K562 (cell line): ENCODE measurements at regions not wholly inside any gene's neighbourhood (a gene's known extent, or its start where the extent isn't known, plus 50 kb on each side); places are given as distances from the start of the nearest gene placed in this dataset.

Experiments
- ATAC-seq: fragments of 200-7000 bp; cut with Tn5 transposase; 3 replicates; pipeline ENCODE4 v1.9.1; 2020; ENCODE audit warnings: moderate library complexity
- BruUV-seq: library from RNA; stranded (reverse); fragments of 400-500 nt; replicated peaks from 2 replicates; lab custom pipeline; 2021; lab: Mats Ljungman, UMichigan
- CTCF ChIA-PET: fragments of 300-600 bp; formaldehyde crosslinking; extraction: SDS; loops from one replicate; lab custom pipeline; 2021; ENCODE audit warnings: low intra/inter-chr PET ratio; lab: Yijun Ruan, JAX
- POLR2A ChIA-PET: fragments of 300-600, 350-650 bp; sonication (Branson Sonifier 250); formaldehyde crosslinking; extraction: SDS; loops from one replicate; lab custom pipeline; 2021; ENCODE audit warnings: antibody characterized with exemption, inconsistent platforms; lab: Yijun Ruan, JAX
- DNase-seq, 4 experiments: peaks; one replicate each; pipeline versions ENCODE4 v3.0.0 to v3.0.0-alpha.2; 2011 to 2018; ENCODE audit warnings: low spot score in 3 of 4, mixed read lengths in 3 of 4; ENCODE audit errors: extremely low read depth in 1 of 4
- FAIRE-seq: peaks from 2 replicates; lab custom pipeline; 2011; peaks lifted over from hg19 to GRCh38; lab: Jason Lieb, UNC
- H2AFZ ChIP-seq: 2 replicates; pipeline ENCODE4 v1.6.0; 2011; ENCODE audit warnings: low read depth, low read length, control low read depth, inconsistent platforms
- H3K27ac ChIP-seq: fragments of 200-600 bp; 3 replicates; pipeline ENCODE4 v1.8.0; 2011; ENCODE audit warnings: low read depth, mild to moderate bottlenecking, control low read depth, inconsistent platforms, low read length, moderate library complexity, mixed read lengths; ENCODE audit errors: extremely low read depth
- H3K27me3 ChIP-seq, 2 experiments: fragments of 300-600 bp in 1 of 2; 2 replicates in 1 of 2; 3 replicates in 1 of 2; pipeline versions ENCODE4 v1.6.0 to v1.8.0; 2011; ENCODE audit warnings: inconsistent platforms in 2 of 2, low read length in 2 of 2, mild to moderate bottlenecking in 1 of 2, mixed read lengths in 1 of 2, moderate library complexity in 1 of 2; ENCODE audit not compliant: control insufficient read depth in 2 of 2, insufficient read depth in 2 of 2
- H3K36me3 ChIP-seq: fragments of 300-600 bp; 3 replicates; pipeline ENCODE4 v1.8.0; 2011; ENCODE audit warnings: mild to moderate bottlenecking, low read length, inconsistent platforms; ENCODE audit not compliant: control insufficient read depth, insufficient read depth
- H3K4me1 ChIP-seq, 2 experiments: fragments of 200-600 bp in 1 of 2; replicated peaks in 1 of 2; 2 replicates in 1 of 2; 3 replicates in 1 of 2; pipeline versions ENCODE4 v1.5.1 to v1.8.0; 2011; ENCODE audit warnings: inconsistent platforms in 2 of 2, low read length in 2 of 2, mild to moderate bottlenecking in 1 of 2, mixed read lengths in 1 of 2, moderate library complexity in 1 of 2; ENCODE audit not compliant: control insufficient read depth in 2 of 2, insufficient read depth in 2 of 2
- H3K4me2 ChIP-seq: 2 replicates; pipeline ENCODE4 v1.6.1; 2011; ENCODE audit warnings: low read length, control low read depth, inconsistent platforms, mixed read lengths; ENCODE audit not compliant: insufficient read depth
- H3K4me3 ChIP-seq: fragments of 200-600 bp; sonication (generic), shearing (Covaris generic); 2 replicates; pipeline ENCODE4 v1.5.1; 2016; ENCODE audit warnings: control low read depth, inconsistent platforms
- H3K79me2 ChIP-seq: fragments of 200-600 bp; 3 replicates; pipeline ENCODE4 v1.8.0; 2011; ENCODE audit warnings: low read length, inconsistent platforms; ENCODE audit not compliant: control insufficient read depth, insufficient read depth
- H3K9ac ChIP-seq, 2 experiments: 2 replicates each; pipeline versions ENCODE4 v1.6.0 to v1.6.1; 2011; ENCODE audit warnings: low read depth in 2 of 2, low read length in 2 of 2, control low read depth in 1 of 2, inconsistent platforms in 1 of 2, mild to moderate bottlenecking in 1 of 2, mixed read lengths in 1 of 2; ENCODE audit not compliant: insufficient read depth in 1 of 2
- H3K9me1 ChIP-seq: one replicate; pipeline ENCODE4 v1.6.0; 2011; ENCODE audit warnings: inconsistent platforms, mild to moderate bottlenecking, low read length, moderate library complexity; ENCODE audit not compliant: control insufficient read depth, insufficient read depth
- H3K9me3 ChIP-seq: replicated peaks from 2 replicates; pipeline ENCODE4 v1.5.1; 2011; ENCODE audit warnings: low read depth, low read length, inconsistent platforms; ENCODE audit not compliant: control insufficient read depth, insufficient read depth
- H4K20me1 ChIP-seq: replicated peaks from 2 replicates; pipeline ENCODE4 v1.6.1; 2011; ENCODE audit warnings: low read length, inconsistent platforms, mixed read lengths; ENCODE audit not compliant: control insufficient read depth, insufficient read depth
- BRD9 ChIP-seq: fragments of 450-650 bp; IDR thresholded peaks from 2 replicates; pipeline ENCODE4 v1.6.1; 2018; ENCODE audit warnings: low read depth; ENCODE audit not compliant: partially characterized antibody
- CBX5 ChIP-seq: IDR thresholded peaks from 2 replicates; pipeline ENCODE4 v1.6.1; 2014; ENCODE audit warnings: low read depth, borderline replicate concordance
- MAFK ChIP-seq: IDR thresholded peaks from 2 replicates; pipeline ENCODE4 v1.6.1; 2011; ENCODE audit warnings: low read length, improper control_type of control experiment
- NFRKB ChIP-seq: fragments of 450-650 bp; IDR thresholded peaks from 2 replicates; pipeline ENCODE4 v1.6.1; 2016; ENCODE audit warnings: low read depth
- NRF1 ChIP-seq, 2 experiments: fragments of 450-650 bp; IDR thresholded peaks in 1 of 2; conservative IDR thresholded peaks in 1 of 2; 2 replicates each; pipeline ENCODE4 v1.6.1; 2014; ENCODE audit warnings: mild to moderate bottlenecking in 2 of 2
- PHF21A ChIP-seq: fragments of 450-650 bp; IDR thresholded peaks from 2 replicates; pipeline ENCODE4 v1.6.1; 2017; ENCODE audit warnings: low read depth, borderline replicate concordance
- POLR2AphosphoS2 ChIP-seq: IDR thresholded peaks from 2 replicates; pipeline ENCODE4 v1.6.1; 2012; ENCODE audit warnings: low read length, improper control_type of control experiment
- PRMT5 ChIP-seq: sonication (generic); formaldehyde crosslinking; IDR thresholded peaks from 2 replicates; pipeline ENCODE4 v1.5.0; 2020; ENCODE audit warnings: missing genetic modification reagents
- RAD21 ChIP-seq, 2 experiments: fragments of 250-450 bp in 1 of 2; fragments of 450-650 bp in 1 of 2; sonication (Bioruptor Pico) in 1 of 2; formaldehyde crosslinking in 1 of 2; IDR thresholded peaks in 1 of 2; conservative IDR thresholded peaks in 1 of 2; 2 replicates each; pipeline versions ENCODE4 v1.4.0 to v1.8.0; 2020 to 2022; ENCODE audit warnings: mild to moderate bottlenecking in 2 of 2, moderate library complexity in 1 of 2
- SP2 ChIP-seq: IDR thresholded peaks from 2 replicates; pipeline ENCODE4 v1.6.1; 2011; ENCODE audit warnings: mild to moderate bottlenecking, low read depth, low read length, moderate library complexity; ENCODE audit not compliant: poor library complexity, severe bottlenecking; ENCODE audit errors: extremely low read depth
- TAL1 ChIP-seq: fragments of 450-650 bp; IDR thresholded peaks from 2 replicates; pipeline ENCODE4 v1.6.1; 2016; ENCODE audit warnings: mild to moderate bottlenecking
- TEAD1 ChIP-seq, 2 experiments: fragments of 450-650 bp in 1 of 2; sonication (generic) in 1 of 2; formaldehyde crosslinking; IDR thresholded peaks; 2 replicates each; pipeline versions ENCODE4 v1.4.0 to v1.8.0; 2020 to 2022; ENCODE audit warnings: mild to moderate bottlenecking in 2 of 2, missing genetic modification reagents in 1 of 2
- ZNF124 ChIP-seq: sonication (generic); formaldehyde crosslinking; IDR thresholded peaks from 2 replicates; pipeline ENCODE4 v1.8.1; 2022; ENCODE audit warnings: missing genetic modification reagents
- ZNF224 ChIP-seq: sonication (generic); formaldehyde crosslinking; IDR thresholded peaks from 2 replicates; pipeline ENCODE4 v1.8.0; 2022; ENCODE audit warnings: mild to moderate bottlenecking, missing genetic modification reagents
- ZNF24 ChIP-seq: fragments of 450-650 bp; IDR thresholded peaks from 2 replicates; pipeline ENCODE4 v1.6.1; 2016
- ZNF311 ChIP-seq: fragments of 250-450 bp; sonication (Bioruptor Pico); IDR thresholded peaks from 2 replicates; pipeline ENCODE4 v1.4.0; 2020; ENCODE audit warnings: mild to moderate bottlenecking, moderate library complexity
- ZNF436 ChIP-seq: fragments of 250-450, 450-650 bp; sonication (Bioruptor Pico); formaldehyde crosslinking; IDR thresholded peaks from 2 replicates; pipeline ENCODE4 v1.7.0; 2020; ENCODE audit warnings: mild to moderate bottlenecking
- ZNF583 ChIP-seq: fragments of 250-450 bp; sonication (Bioruptor Pico); IDR thresholded peaks from 2 replicates; pipeline ENCODE4 v1.4.0; 2020
- ZNF707 ChIP-seq: fragments of 250-450 bp; sonication (Bioruptor Pico); conservative IDR thresholded peaks from 2 replicates; pipeline ENCODE4 v1.8.0; 2022; ENCODE audit warnings: inconsistent platforms, mild to moderate bottlenecking, moderate library complexity
- ZNF785 ChIP-seq: fragments of 250-450 bp; sonication (Bioruptor Pico); IDR thresholded peaks from 2 replicates; pipeline ENCODE4 v1.4.0; 2020; ENCODE audit warnings: mild to moderate bottlenecking
- WGBS: fragments of 100-300 bp; shearing (Covaris generic); methylation state at CpG from one replicate; pipeline ENCODE4 v1.1.6; 2016; ENCODE audit warnings: low coverage, mixed read lengths; ENCODE audit not compliant: insufficient coverage; ENCODE audit errors: missing lambda C conversion rate; 5-methylcytosine and 5-hydroxymethylcytosine counted together
- in situ Hi-C: fragments of 300-500 bp; cut with MboI; formaldehyde crosslinking; loops from 4 replicates; pipeline ENCODE4 v1.15.0; 2018; ENCODE audit warnings: inconsistent platforms, mixed read lengths
- intact Hi-C: fragments of 100-400 bp; cut with micrococcal nuclease; formaldehyde crosslinking; loops from 2 replicates; pipeline ENCODE4 v1.14.2; 2022

GRCh38 chrX:128601706-128602105 lies 549.5 kb upstream of the ACTRT1 start (continued):
- TF ChIP-seq RAD21 (CRISPR knock-in tag; conservative IDR thresholded peaks at IDR 0.05 in 1 of 2, IDR thresholded peaks at IDR 0.05 in 1 of 2) (no peak), ZNF583 (CRISPR knock-in tag) (no peak)

GRCh38 chrX:128599632-128600031 lies 547.4 kb upstream of the ACTRT1 start:
- in situ Hi-C loops: no loop called here
- no peak for TF ChIP-seq CBX5
- no peak for TF ChIP-seq ZNF224
- no peak for TF ChIP-seq NFRKB
- no peak for TF ChIP-seq ZNF24
- TF ChIP-seq SP2: no peak
- no peak for TF ChIP-seq BRD9
- no peak for TF ChIP-seq POLR2AphosphoS2
- TF ChIP-seq ZNF124 (CRISPR knock-in tag): no peak
- no peak for TF ChIP-seq ZNF436 (CRISPR knock-in tag)
- TF ChIP-seq TEAD1 (CRISPR knock-in tag; IDR thresholded peaks at IDR 0.05): no peak
- TF ChIP-seq MAFK: no peak
- no peak for TF ChIP-seq PRMT5 (CRISPR knock-in tag)
- TF ChIP-seq ZNF311 (CRISPR knock-in tag): no peak
- TF ChIP-seq NRF1 (conservative IDR thresholded peaks at IDR 0.05 in 1 of 2, IDR thresholded peaks at IDR 0.05 in 1 of 2): no peak
- no peak for TF ChIP-seq PHF21A
- no peak for TF ChIP-seq TAL1
- TF ChIP-seq ZNF707: no peak
- no peak for TF ChIP-seq ZNF785
- no peak for TF ChIP-seq RAD21 (CRISPR knock-in tag; conservative IDR thresholded peaks at IDR 0.05 in 1 of 2, IDR thresholded peaks at IDR 0.05 in 1 of 2)
- intact Hi-C loops: no loop called here
- Histone ChIP-seq H3K4me2 (no peak overlapping the region), H3K9ac (no peak overlapping the region), H3K27me3 (no peaks in the 10 kb centered on the region), H2AFZ (no peak overlapping the region), H3K4me1 (no peaks in the 10 kb centered on the region), H3K27ac (no peak overlapping the region), H3K9me1 (no peaks in the 10 kb centered on the region), H3K9me3 (no peaks in the 10 kb centered on the region), H3K36me3 (no peaks in the 10 kb centered on the region), H3K79me2 (no peaks in the 10 kb centered on the region), H4K20me1 (no peaks in the 10 kb centered on the region), H3K4me3 (no peak overlapping the region)
- FAIRE-seq: no peak
- DNase-seq: no peak
- CTCF ChIA-PET: no interaction called here
- no peak for ATAC-seq
- POLR2A ChIA-PET: no interaction called here
- 0% methylated on average over 1 of the region's 1 CpG for WGBS
- BruUV-seq: no TSS peak
